ENCODE measurements at regions not wholly inside any gene's neighbourhood (a gene's known extent, or its start where the extent isn't known, plus 50 kb on each side); places are given as distances from the start of the nearest gene placed in this dataset.

DNA sequence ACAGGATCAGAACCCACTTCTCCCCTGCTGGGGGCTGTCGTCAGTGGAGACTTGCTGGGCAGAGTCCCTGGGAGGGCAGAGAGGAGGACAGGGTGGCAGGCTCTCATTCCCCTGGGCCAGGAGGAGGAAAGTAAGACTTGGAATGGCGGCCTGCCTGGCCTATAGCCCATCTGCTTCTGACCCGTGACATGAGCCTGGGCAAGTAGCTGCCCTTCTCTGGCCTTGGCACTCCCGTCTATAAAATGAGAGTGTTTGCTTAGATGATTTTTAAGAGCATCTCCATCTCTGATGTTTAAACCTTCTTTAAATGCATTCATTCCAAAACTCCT is 173.0 kb downstream of the DDX1 start:
- no peak for TF ChIP-seq CTCF (IDR thresholded peaks at IDR 0.05)
- no peak for TF ChIP-seq ZFX (IDR thresholded peaks at IDR 0.05; ENCODE audit: borderline replicate concordance)
- no peak overlapping the region for H3K27ac ChIP-seq

DNA sequence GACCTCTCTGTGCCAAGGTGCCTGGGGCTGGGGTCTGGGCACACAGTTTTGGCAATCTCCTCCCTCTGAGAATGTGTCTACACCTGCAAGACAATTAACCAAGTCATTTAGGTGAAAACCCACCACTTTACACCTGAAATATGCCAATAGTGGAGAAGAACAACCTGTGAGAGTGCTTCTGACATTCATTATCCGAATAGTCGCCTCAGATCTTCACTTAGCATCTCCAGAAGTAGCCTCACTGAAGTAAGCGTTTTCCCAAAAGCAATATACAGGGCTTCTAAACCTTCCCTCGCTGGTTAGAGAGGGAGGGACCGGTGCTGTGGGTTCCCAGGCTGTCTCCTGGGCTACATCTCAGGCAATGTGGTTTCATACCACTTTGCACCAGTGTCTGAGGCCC is 173.5 kb downstream of the DDX1 start:
- TF ChIP-seq ZFX (IDR thresholded peaks at IDR 0.05; ENCODE audit: borderline replicate concordance) (no peak), CTCF (IDR thresholded peaks at IDR 0.05) (no peak)
- H3K27ac ChIP-seq: no peak overlapping the region

GRCh38 chr2:15765686-15766302 is 174.1 kb downstream of the DDX1 start:
- H3K27ac ChIP-seq: no peak overlapping the region
- TF ChIP-seq CTCF (IDR thresholded peaks at IDR 0.05) (no peak), ZFX (IDR thresholded peaks at IDR 0.05; ENCODE audit: borderline replicate concordance) (no peak)

DNA sequence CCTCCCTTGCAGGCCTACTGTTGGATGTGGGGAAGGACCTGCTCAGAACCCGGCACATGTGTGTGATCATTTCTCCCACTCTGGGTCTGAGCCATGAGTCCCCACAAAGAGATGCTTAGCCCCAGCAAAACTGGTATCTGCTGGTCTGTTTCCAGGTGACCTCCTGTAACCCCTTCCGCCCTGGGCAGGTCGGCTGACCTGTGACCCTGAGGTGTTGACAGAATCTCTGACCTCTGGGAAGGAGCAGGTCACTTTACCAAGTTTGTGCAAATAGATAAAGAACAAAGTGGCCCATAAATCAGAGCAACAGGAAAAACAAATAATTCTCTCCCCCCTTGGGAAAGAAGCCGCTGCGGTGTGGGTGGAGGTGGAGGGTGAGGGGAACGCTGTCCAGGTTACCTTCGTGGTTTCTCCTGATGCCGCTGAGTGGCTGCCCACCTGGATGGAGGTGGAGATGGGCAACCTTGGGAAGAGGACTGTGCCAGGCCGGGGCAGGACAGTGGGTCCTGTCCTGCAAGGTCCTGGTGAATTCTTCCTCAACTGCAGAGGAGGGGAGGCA is 174.0 kb upstream of the MYCN start:
- TF ChIP-seq CTCF (IDR thresholded peaks at IDR 0.05) (no peak), ZFX (IDR thresholded peaks at IDR 0.05; ENCODE audit: borderline replicate concordance) (no peak)
- no peak overlapping the region for H3K27ac ChIP-seq

- H3K27ac ChIP-seq: no peak overlapping the region
- TF ChIP-seq ZFX (IDR thresholded peaks at IDR 0.05; ENCODE audit: borderline replicate concordance) (no peak), CTCF (IDR thresholded peaks at IDR 0.05) (no peak)
Observed at GRCh38 chr2:15766911-15767597, 173.3 kb upstream of the MYCN start.

GRCh38 chr2:15767679-15768078 is 172.7 kb upstream of the MYCN start:
- no peak for TF ChIP-seq ZFX (IDR thresholded peaks at IDR 0.05; ENCODE audit: borderline replicate concordance)
- no peak for TF ChIP-seq CTCF (IDR thresholded peaks at IDR 0.05)
- no peak overlapping the region for H3K27ac ChIP-seq

DNA sequence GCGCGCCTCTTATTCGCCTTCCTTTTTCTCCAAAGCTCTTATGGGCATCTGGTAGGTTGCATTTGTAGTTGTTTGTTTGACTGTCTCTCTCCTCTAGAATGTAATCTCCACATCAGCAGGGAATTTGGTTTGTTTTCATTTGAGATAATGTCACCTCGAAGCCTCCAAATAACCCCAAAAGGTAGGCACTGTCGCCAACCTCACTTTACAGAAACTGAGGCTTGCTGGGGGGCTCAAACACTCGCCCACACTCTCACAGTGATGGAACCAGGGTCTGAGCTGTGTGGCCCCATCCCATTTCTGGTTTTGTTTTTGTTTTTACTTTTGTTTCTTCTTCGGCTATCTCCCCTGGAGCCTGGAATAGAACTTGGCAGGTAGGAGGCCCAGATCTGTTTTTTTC is 172.2 kb upstream of the MYCN start:
- TF ChIP-seq CTCF (IDR thresholded peaks at IDR 0.05) (no peak), ZFX (IDR thresholded peaks at IDR 0.05; ENCODE audit: borderline replicate concordance) (no peak)
- H3K27ac ChIP-seq: no peak overlapping the region

Measured in 22Rv1 (cell line).